ENCODE measurements at regions not wholly inside any gene's neighbourhood (a gene's known extent, or its start where the extent isn't known, plus 50 kb on each side); places are given as distances from the start of the nearest gene placed in this dataset.

GRCh38 chr1:172980456-172980855, 70.3 kb downstream of the TNFSF18 start:
- TF ChIP-seq CTCF (optimal IDR thresholded peaks at IDR 0.05 in 1 of 3, IDR thresholded peaks at IDR 0.05 in 1 of 3, conservative IDR thresholded peaks at IDR 0.05 in 1 of 3; ENCODE audit: extremely low read depth in 1 of 3, insufficient read depth in 2 of 3, low read length in 3 of 3) (no peak), EZH2 (IDR thresholded peaks at IDR 0.05; ENCODE audit: low read length) (no peak)
